Neural crest cell (in vitro differentiated cells): ENCODE measurements at regions not wholly inside any gene's neighbourhood (a gene's known extent, or its start where the extent isn't known, plus 50 kb on each side); places are given as distances from the start of the nearest gene placed in this dataset.

ENCODE experiments used
- DNase-seq: peaks from one replicate; pipeline ENCODE4 v3.0.0; 2021; ENCODE audit warnings: low read depth, mixed read lengths, low spot score
- H3K27ac Mint-ChIP-seq: one replicate; pipeline ENCODE4 v1.8.0; 2021; ENCODE audit warnings: mild to moderate bottlenecking, mixed read lengths; ENCODE audit not compliant: unreplicated experiment
- H3K27me3 Mint-ChIP-seq: 2 replicates; pipeline ENCODE4 v1.8.0; 2021; ENCODE audit warnings: low read depth, mild to moderate bottlenecking, mixed read lengths
- H3K36me3 Mint-ChIP-seq: 2 replicates; pipeline ENCODE4 v1.8.0; 2021; ENCODE audit warnings: low read depth, mild to moderate bottlenecking, mixed read lengths
- H3K4me1 Mint-ChIP-seq: 2 replicates; pipeline ENCODE4 v1.8.0; 2021; ENCODE audit warnings: mixed read lengths
- H3K4me3 Mint-ChIP-seq: one replicate; pipeline ENCODE4 v1.8.0; 2021; ENCODE audit warnings: mild to moderate bottlenecking, mixed read lengths
- H3K9me3 Mint-ChIP-seq: 2 replicates; pipeline ENCODE4 v1.8.0; 2021; ENCODE audit warnings: mixed read lengths
- CTCF ChIP-seq: fragments of 200-600 bp; sonication (generic); conservative IDR thresholded peaks from 2 replicates; pipeline ENCODE4 v1.5.0; 2021; ENCODE audit warnings: antibody characterized with exemption, mild to moderate bottlenecking

- DNase-seq: no peak
- no peaks in the 10 kb centered on the region for H3K4me1 Mint-ChIP-seq
- peaks cover 10% of the 10 kb centered on the region for H3K27me3 Mint-ChIP-seq
- no peak for TF ChIP-seq CTCF
- no peaks in the 10 kb centered on the region for H3K9me3 Mint-ChIP-seq
- no peak overlapping the region for H3K27ac Mint-ChIP-seq
- no peaks in the 10 kb centered on the region for H3K36me3 Mint-ChIP-seq
- no peak overlapping the region for H3K4me3 Mint-ChIP-seq
Measured at GRCh38 chr5:159440235-159440634, 109.9 kb upstream of the IL12B start.

GRCh38 chr5:159440968-159441367 lies 110.7 kb upstream of the IL12B start:
- Mint-ChIP-seq H3K4me3 (no peak overlapping the region), H3K9me3 (no peaks in the 10 kb centered on the region), H3K4me1 (no peaks in the 10 kb centered on the region), H3K27me3 (peaks cover 10% of the 10 kb centered on the region), H3K36me3 (no peaks in the 10 kb centered on the region), H3K27ac (no peak overlapping the region)
- no peak for DNase-seq
- no peak for TF ChIP-seq CTCF

GRCh38 chr5:159441441-159441840 lies 111.2 kb upstream of the IL12B start:
- no peak overlapping the region for H3K4me3 Mint-ChIP-seq
- no peaks in the 10 kb centered on the region for H3K36me3 Mint-ChIP-seq
- no peaks in the 10 kb centered on the region for H3K9me3 Mint-ChIP-seq
- H3K27ac Mint-ChIP-seq: no peak overlapping the region
- no peaks in the 10 kb centered on the region for H3K4me1 Mint-ChIP-seq
- DNase-seq: peak; percentile 4
- peaks cover 10% of the 10 kb centered on the region for H3K27me3 Mint-ChIP-seq
- TF ChIP-seq CTCF: peak; percentile 43

- H3K27me3 Mint-ChIP-seq: peaks cover 5% of the 10 kb centered on the region
- TF ChIP-seq CTCF: no peak
- H3K27ac Mint-ChIP-seq: no peak overlapping the region
- no peaks in the 10 kb centered on the region for H3K36me3 Mint-ChIP-seq
- DNase-seq: no peak
- H3K4me1 Mint-ChIP-seq: no peaks in the 10 kb centered on the region
- H3K9me3 Mint-ChIP-seq: no peaks in the 10 kb centered on the region
- H3K4me3 Mint-ChIP-seq: no peak overlapping the region
Measured at GRCh38 chr5:159442206-159442850, 112.0 kb upstream of the IL12B start.

GRCh38 chr5:159444441-159445082 lies 114.3 kb upstream of the IL12B start:
- H3K27me3 Mint-ChIP-seq: peaks cover 5% of the 10 kb centered on the region
- H3K36me3 Mint-ChIP-seq: no peaks in the 10 kb centered on the region
- no peak overlapping the region for H3K4me3 Mint-ChIP-seq
- no peak for DNase-seq
- no peaks in the 10 kb centered on the region for H3K9me3 Mint-ChIP-seq
- H3K27ac Mint-ChIP-seq: no peak overlapping the region
- peak; percentile 70 for TF ChIP-seq CTCF
- no peaks in the 10 kb centered on the region for H3K4me1 Mint-ChIP-seq
